Esophagus muscularis mucosa (tissue), 4 donors: ENCODE measurements at regions not wholly inside any gene's neighbourhood (a gene's known extent, or its start where the extent isn't known, plus 50 kb on each side); places are given as distances from the start of the nearest gene placed in this dataset.

Source experiments
- CTCF ChIP-seq, 3 experiments: fragments of 200-600 bp in 2 of 3; fragments of 450-650 bp in 1 of 3; sonication (generic) in 2 of 3; IDR thresholded peaks; one replicate each; pipeline ENCODE4 v1.5.1; 2017 to 2019; ENCODE audit warnings: antibody characterized with exemption in 3 of 3, mild to moderate bottlenecking in 2 of 3, moderate library complexity in 1 of 3
- EP300 ChIP-seq: sonication (generic); formaldehyde crosslinking; IDR thresholded peaks from one replicate; pipeline ENCODE4 v1.6.1; 2017; ENCODE audit warnings: antibody characterized with exemption
- POLR2A ChIP-seq: fragments of 450-650 bp; IDR thresholded peaks from one replicate; pipeline ENCODE4 v1.6.1; 2017; ENCODE audit warnings: antibody characterized with exemption, moderate library complexity, mild to moderate bottlenecking, low read depth

GRCh38 chr5:43959144-43959543 lies 356.2 kb downstream of the NNT start:
- TF ChIP-seq EP300 (no peak), CTCF (IDR thresholded peaks at IDR 0.05) (no peak), POLR2A (no peak)
